ENCODE measurements at regions not wholly inside any gene's neighbourhood (a gene's known extent, or its start where the extent isn't known, plus 50 kb on each side); places are given as distances from the start of the nearest gene placed in this dataset.

DNA sequence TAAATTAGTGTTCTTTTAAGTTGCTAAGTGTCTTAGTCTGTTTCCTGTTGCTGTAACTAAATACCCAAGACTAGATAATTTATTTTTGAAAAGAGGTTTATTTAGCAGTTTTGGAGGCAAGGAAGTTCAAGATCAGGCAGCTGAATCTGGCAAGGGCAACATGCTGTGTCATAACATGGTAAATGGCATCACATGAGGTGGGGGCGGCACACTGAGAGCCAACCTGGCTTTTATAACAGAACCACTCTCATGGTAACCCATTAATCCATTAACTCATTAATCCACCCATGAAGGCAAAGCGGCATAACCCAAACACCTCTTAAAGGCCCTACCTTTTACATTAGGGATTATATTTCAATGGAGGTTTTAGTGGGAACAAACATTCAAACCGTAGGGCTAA lies 182.2 kb upstream of the GATB start:
- Histone ChIP-seq H4K20me1 (ENCODE audit: insufficient read depth, low read length) (no peaks in the 10 kb centered on the region), H3K9me2 (ENCODE audit: insufficient read depth, low read length) (no peaks in the 10 kb centered on the region), H3K4me2 (ENCODE audit: low read length) (no peak overlapping the region), H3K27ac (ENCODE audit: low read depth, low read length, poor library complexity, severe bottlenecking) (no peak overlapping the region), H3K36me3 (ENCODE audit: insufficient read depth, low read length) (no peaks in the 10 kb centered on the region), H3K9me3 (ENCODE audit: low read length) (0 out of 2 replicates have a peak, but pooled peaks cover 11% of the 10 kb centered on the region), H3K4me3 (ENCODE audit: low read depth, low read length, poor library complexity, severe bottlenecking) (no peak overlapping the region), H2AFZ (ENCODE audit: low read length) (no peak overlapping the region), H3K4me1 (ENCODE audit: insufficient read depth, low read length, poor library complexity, severe bottlenecking) (no peaks in the 10 kb centered on the region), H3K79me2 (ENCODE audit: insufficient read depth, low read depth, low read length) (no peaks in the 10 kb centered on the region)
- ChIA-PET CTCF (ENCODE audit: unreplicated experiment) (interaction anchor here (0.6 kb wide), 1 partner anchor 134 kb away, joined by 4 read pairs; no protein-coding TSS in a partner anchor), POLR2A (no interaction called here)
- TF ChIP-seq, protein P1, sequence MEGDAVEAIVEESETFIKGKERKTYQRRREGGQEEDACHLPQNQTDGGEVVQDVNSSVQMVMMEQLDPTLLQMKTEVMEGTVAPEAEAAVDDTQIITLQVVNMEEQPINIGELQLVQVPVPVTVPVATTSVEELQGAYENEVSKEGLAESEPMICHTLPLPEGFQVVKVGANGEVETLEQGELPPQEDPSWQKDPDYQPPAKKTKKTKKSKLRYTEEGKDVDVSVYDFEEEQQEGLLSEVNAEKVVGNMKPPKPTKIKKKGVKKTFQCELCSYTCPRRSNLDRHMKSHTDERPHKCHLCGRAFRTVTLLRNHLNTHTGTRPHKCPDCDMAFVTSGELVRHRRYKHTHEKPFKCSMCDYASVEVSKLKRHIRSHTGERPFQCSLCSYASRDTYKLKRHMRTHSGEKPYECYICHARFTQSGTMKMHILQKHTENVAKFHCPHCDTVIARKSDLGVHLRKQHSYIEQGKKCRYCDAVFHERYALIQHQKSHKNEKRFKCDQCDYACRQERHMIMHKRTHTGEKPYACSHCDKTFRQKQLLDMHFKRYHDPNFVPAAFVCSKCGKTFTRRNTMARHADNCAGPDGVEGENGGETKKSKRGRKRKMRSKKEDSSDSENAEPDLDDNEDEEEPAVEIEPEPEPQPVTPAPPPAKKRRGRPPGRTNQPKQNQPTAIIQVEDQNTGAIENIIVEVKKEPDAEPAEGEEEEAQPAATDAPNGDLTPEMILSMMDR (conservative IDR thresholded peaks at IDR 0.05; ENCODE audit: low read length) = no peak
- no peak for TF ChIP-seq EZH2phosphoT487 (IDR thresholded peaks at IDR 0.05; ENCODE audit: borderline replicate concordance, low read depth, low read length)
- BruUV-seq (replicated peaks) = no TSS peak
- intact Hi-C loops (cut with micrococcal nuclease; ENCODE audit: unreplicated experiment) = no loop called here
- DNase-seq (ENCODE audit: low spot score) = no peak

DNA sequence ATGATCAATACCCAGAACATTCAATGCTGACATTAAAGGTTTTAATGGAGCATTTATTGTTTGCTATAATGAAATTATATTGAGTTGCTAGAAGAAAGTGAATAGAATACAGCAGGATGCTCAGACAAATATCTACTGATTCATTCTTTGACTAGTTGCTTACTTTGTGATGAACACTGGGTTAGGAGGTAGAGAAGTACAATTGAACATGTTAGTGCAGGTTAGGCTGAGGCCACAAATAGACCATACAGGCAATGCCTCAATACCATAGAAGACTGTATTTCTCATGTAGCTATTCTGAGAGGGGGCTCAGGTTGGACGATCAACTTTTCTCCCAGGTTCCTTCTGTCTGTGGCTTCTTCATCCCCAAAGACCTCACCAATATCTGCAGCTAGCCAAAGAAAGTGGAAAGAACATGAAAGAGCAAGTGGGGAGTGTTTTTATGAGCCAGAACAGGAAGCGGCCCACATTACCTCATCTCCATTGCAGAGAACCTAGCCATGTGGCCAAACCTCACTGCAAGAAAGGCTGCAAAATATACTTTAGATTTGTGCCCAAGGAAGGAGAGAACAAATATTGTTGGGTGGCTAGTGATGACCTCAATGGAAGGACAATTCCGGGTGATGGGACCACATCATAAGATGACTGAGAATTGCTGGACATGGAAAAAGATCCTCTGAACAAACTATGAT lies 180.3 kb upstream of the GATB start:
- CTCF ChIA-PET (ENCODE audit: unreplicated experiment) = no interaction called here
- no TSS peak for BruUV-seq (replicated peaks)

DNA sequence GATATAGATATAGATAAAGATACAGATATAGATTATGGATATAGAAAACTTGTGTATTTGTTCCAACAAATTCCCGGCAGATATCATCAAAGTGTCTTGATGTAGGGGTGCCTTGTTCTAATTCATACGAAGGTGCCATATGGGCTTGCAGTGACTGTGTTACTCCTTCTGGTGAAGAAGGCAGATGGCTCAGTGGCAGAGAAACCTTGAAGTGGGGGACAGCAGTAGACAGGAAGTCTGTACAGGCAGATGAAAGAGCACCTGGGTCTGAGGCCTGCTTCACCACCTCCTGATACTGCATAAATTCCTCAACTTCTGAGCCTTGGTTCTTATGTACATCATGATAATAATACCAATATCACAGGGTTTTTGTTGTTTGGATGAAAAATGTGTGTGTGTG lies 179.5 kb upstream of the GATB start:
- Histone ChIP-seq H3K4me3 (ENCODE audit: low read depth, low read length, poor library complexity, severe bottlenecking) (no peak overlapping the region), H3K4me2 (ENCODE audit: low read length) (no peak overlapping the region), H3K9me2 (ENCODE audit: insufficient read depth, low read length) (no peaks in the 10 kb centered on the region), H3K9me3 (ENCODE audit: low read length) (no peaks in the 10 kb centered on the region), H3K27ac (ENCODE audit: low read depth, low read length, poor library complexity, severe bottlenecking) (no peak overlapping the region), H2AFZ (ENCODE audit: low read length) (no peak overlapping the region), H3K36me3 (ENCODE audit: insufficient read depth, low read length) (no peaks in the 10 kb centered on the region), H4K20me1 (ENCODE audit: insufficient read depth, low read length) (no peaks in the 10 kb centered on the region), H3K79me2 (ENCODE audit: insufficient read depth, low read depth, low read length) (no peaks in the 10 kb centered on the region), H3K4me1 (ENCODE audit: insufficient read depth, low read length, poor library complexity, severe bottlenecking) (no peaks in the 10 kb centered on the region)
- ChIA-PET CTCF (ENCODE audit: unreplicated experiment) (no interaction called here), POLR2A (no interaction called here)
- intact Hi-C loops (cut with micrococcal nuclease; ENCODE audit: unreplicated experiment) = no loop called here
- no TSS peak for BruUV-seq (replicated peaks)
- no peak for DNase-seq (ENCODE audit: low spot score)
- TF ChIP-seq, protein P1 (conservative IDR thresholded peaks at IDR 0.05; ENCODE audit: low read length) = no peak
- TF ChIP-seq EZH2phosphoT487 (IDR thresholded peaks at IDR 0.05; ENCODE audit: borderline replicate concordance, low read depth, low read length) = no peak

More for the DNA sequence above, 180.3 kb upstream of the GATB start:
- POLR2A ChIA-PET = no interaction called here
- Histone ChIP-seq H2AFZ (ENCODE audit: low read length) (no peak overlapping the region), H3K36me3 (ENCODE audit: insufficient read depth, low read length) (no peaks in the 10 kb centered on the region), H3K4me2 (ENCODE audit: low read length) (no peak overlapping the region), H4K20me1 (ENCODE audit: insufficient read depth, low read length) (no peaks in the 10 kb centered on the region), H3K4me1 (ENCODE audit: insufficient read depth, low read length, poor library complexity, severe bottlenecking) (no peaks in the 10 kb centered on the region), H3K9me3 (ENCODE audit: low read length) (no peaks in the 10 kb centered on the region), H3K79me2 (ENCODE audit: insufficient read depth, low read depth, low read length) (no peaks in the 10 kb centered on the region), H3K27ac (ENCODE audit: low read depth, low read length, poor library complexity, severe bottlenecking) (no peak overlapping the region), H3K4me3 (ENCODE audit: low read depth, low read length, poor library complexity, severe bottlenecking) (no peak overlapping the region), H3K9me2 (ENCODE audit: insufficient read depth, low read length) (no peaks in the 10 kb centered on the region)
- DNase-seq (ENCODE audit: low spot score) = no peak
- TF ChIP-seq, protein P1 (conservative IDR thresholded peaks at IDR 0.05; ENCODE audit: low read length) = no peak
- TF ChIP-seq EZH2phosphoT487 (IDR thresholded peaks at IDR 0.05; ENCODE audit: borderline replicate concordance, low read depth, low read length) = no peak
- intact Hi-C loops (cut with micrococcal nuclease; ENCODE audit: unreplicated experiment) = no loop called here

All from OCI-LY7 (cell line).